OCI-M2 (cell line): ENCODE measurements at regions not wholly inside any gene's neighbourhood (a gene's known extent, or its start where the extent isn't known, plus 50 kb on each side); places are given as distances from the start of the nearest gene placed in this dataset.
"Not testable (repeated sequence)": the region's sequence is repeated elsewhere in the genome, so short reads cannot be mapped to it uniquely, and the experiment has no call there.

Experiments
- DNase-seq: peaks from one replicate; lab custom pipeline; 2025; ENCODE audit not compliant: unreplicated experiment; lab: John Stamatoyannopoulos, UW

- DNase-seq: not testable (repeated sequence)
These were observed 140.5 kb upstream of the ZNF322 start for GRCh38 chr6:26799903-26800633.

- DNase-seq: not testable (repeated sequence)
These were observed 144.2 kb upstream of the ZNF322 start for GRCh38 chr6:26803762-26804161.

- not testable (repeated sequence) for DNase-seq
These were observed 152.1 kb upstream of the ZNF322 start for GRCh38 chr6:26811486-26812116.

- not testable (repeated sequence) for DNase-seq
These were observed 159.2 kb upstream of the ZNF322 start for GRCh38 chr6:26818640-26819225.

- DNase-seq: not testable (repeated sequence)
These were observed 168.4 kb upstream of the ZNF322 start for GRCh38 chr6:26827965-26828364.

- DNase-seq: not testable (repeated sequence)
These were observed 169.9 kb upstream of the ZNF322 start for GRCh38 chr6:26829480-26829879.

GRCh38 chr6:26830992-26831391, 171.4 kb upstream of the ZNF322 start:
- not testable (repeated sequence) for DNase-seq

- not testable (repeated sequence) for DNase-seq
These were observed 176.2 kb upstream of the ZNF322 start for GRCh38 chr6:26835707-26836106.

GRCh38 chr6:26836657-26837056, 177.1 kb upstream of the ZNF322 start:
- not testable (repeated sequence) for DNase-seq

- not testable (repeated sequence) for DNase-seq
These were observed 185.3 kb upstream of the ZNF322 start for GRCh38 chr6:26844823-26845222.

GRCh38 chr6:26857289-26857688, 197.7 kb upstream of the ZNF322 start:
- not testable (repeated sequence) for DNase-seq

- DNase-seq: not testable (repeated sequence)
These were observed 199.7 kb upstream of the ZNF322 start for GRCh38 chr6:26859067-26859770.

GRCh38 chr6:26859771-26860163, 200.2 kb upstream of the ZNF322 start:
- DNase-seq: not testable (repeated sequence)

GRCh38 chr6:26861913-26862312, 202.4 kb upstream of the ZNF322 start:
- not testable (repeated sequence) for DNase-seq

- DNase-seq: not testable (repeated sequence)
These were observed 204.1 kb upstream of the ZNF322 start for GRCh38 chr6:26863641-26864040.

- not testable (repeated sequence) for DNase-seq
These were observed 239.2 kb upstream of the ZNF322 start for GRCh38 chr6:26898785-26899184.

GRCh38 chr6:26924206-26924605, 264.7 kb upstream of the ZNF322 start:
- DNase-seq: not testable (repeated sequence)

GRCh38 chr6:26928190-26928589, 268.6 kb upstream of the ZNF322 start:
- not testable (repeated sequence) for DNase-seq

GRCh38 chr6:26937258-26937657, 277.7 kb upstream of the ZNF322 start:
- not testable (repeated sequence) for DNase-seq

GRCh38 chr6:26951211-26951610, 291.7 kb upstream of the ZNF322 start:
- DNase-seq: not testable (repeated sequence)

GRCh38 chr6:26956078-26956600, 291.4 kb upstream of the PRSS16 start:
- DNase-seq: not testable (repeated sequence)
